SK-N-SH treated with all-trans-retinoic acid at 6 μM for 48 hours (cell line): ENCODE measurements at regions not wholly inside any gene's neighbourhood (a gene's known extent, or its start where the extent isn't known, plus 50 kb on each side); places are given as distances from the start of the nearest gene placed in this dataset.

ENCODE experiments used
- ATAC-seq: fragments of 200-7000 bp; cut with Tn5 transposase; 3 replicates; pipeline ENCODE4 v1.9.1; 2020; ENCODE audit warnings: mild to moderate bottlenecking, moderate library complexity
- BACH2 ChIP-seq: fragments of 250-450 bp; sonication (Bioruptor Pico); IDR thresholded peaks from 2 replicates; pipeline ENCODE4 v1.9.0; 2021; ENCODE audit warnings: mild to moderate bottlenecking, borderline replicate concordance
- CSDC2 ChIP-seq: fragments of 250-450 bp; sonication (Bioruptor Pico); IDR thresholded peaks from 2 replicates; pipeline ENCODE4 v1.5.0; 2020; ENCODE audit warnings: mild to moderate bottlenecking, moderate library complexity
- CSRNP3 ChIP-seq: fragments of 250-450 bp; sonication (Bioruptor Pico); IDR thresholded peaks from 2 replicates; pipeline ENCODE4 v1.5.1; 2021; ENCODE audit warnings: mild to moderate bottlenecking, moderate library complexity
- ESRRG ChIP-seq: fragments of 250-450 bp; sonication (Bioruptor Pico); IDR thresholded peaks from 2 replicates; pipeline ENCODE4 v1.6.1; 2021; ENCODE audit warnings: mild to moderate bottlenecking
- GLIS3 ChIP-seq: fragments of 250-450 bp; sonication (Bioruptor Pico); IDR thresholded peaks from 2 replicates; pipeline ENCODE4 v1.5.0; 2020; ENCODE audit warnings: mild to moderate bottlenecking, moderate library complexity
- ISL1 ChIP-seq: fragments of 250-450 bp; sonication (Bioruptor Pico); IDR thresholded peaks from 2 replicates; pipeline ENCODE4 v2.1.2; 2022; ENCODE audit warnings: mild to moderate bottlenecking, moderate library complexity
- PATZ1 ChIP-seq: fragments of 250-450 bp; sonication (Bioruptor Pico); IDR thresholded peaks from 2 replicates; pipeline ENCODE4 v1.8.0; 2020; ENCODE audit warnings: mild to moderate bottlenecking, moderate library complexity, borderline replicate concordance
- POU6F1 ChIP-seq: fragments of 250-450 bp; sonication (Bioruptor Pico); IDR thresholded peaks from 2 replicates; pipeline ENCODE4 v1.8.0; 2021; ENCODE audit warnings: low read depth, mild to moderate bottlenecking, moderate library complexity, borderline replicate concordance
- PPARA ChIP-seq: fragments of 250-450 bp; sonication (Bioruptor Pico); IDR thresholded peaks from 2 replicates; pipeline ENCODE4 v1.5.0; 2020; ENCODE audit warnings: mild to moderate bottlenecking, borderline replicate concordance
- SNAI2 ChIP-seq: fragments of 250-450 bp; sonication (Bioruptor Pico); IDR thresholded peaks from 2 replicates; pipeline ENCODE4 v1.5.0; 2020; ENCODE audit warnings: mild to moderate bottlenecking, moderate library complexity
- TCF4 ChIP-seq: fragments of 250-450 bp; sonication (Bioruptor Pico); IDR thresholded peaks from 2 replicates; pipeline ENCODE4 v1.8.0; 2021; ENCODE audit warnings: mild to moderate bottlenecking, moderate library complexity, borderline replicate concordance
- TOX ChIP-seq: fragments of 250-450 bp; sonication (Bioruptor Pico); IDR thresholded peaks from 2 replicates; pipeline ENCODE4 v1.8.0; 2021; ENCODE audit warnings: mild to moderate bottlenecking, moderate library complexity, borderline replicate concordance
- TSHZ2 ChIP-seq: fragments of 250-450 bp; sonication (Bioruptor Pico); IDR thresholded peaks from 2 replicates; pipeline ENCODE4 v1.5.0; 2020; ENCODE audit warnings: mild to moderate bottlenecking, moderate library complexity
- ZC3H10 ChIP-seq: fragments of 250-450 bp; sonication (Bioruptor Pico); IDR thresholded peaks from 2 replicates; pipeline ENCODE4 v1.5.1; 2021; ENCODE audit warnings: mild to moderate bottlenecking, moderate library complexity
- ZFP3 ChIP-seq: fragments of 250-450 bp; sonication (Bioruptor Pico); IDR thresholded peaks from 2 replicates; pipeline ENCODE4 v1.5.0; 2020; ENCODE audit warnings: mild to moderate bottlenecking, moderate library complexity
- ZFP30 ChIP-seq: fragments of 450-650 bp; formaldehyde crosslinking; IDR thresholded peaks from 2 replicates; pipeline ENCODE4 v1.5.0; 2022; ENCODE audit warnings: mild to moderate bottlenecking, moderate library complexity
- ZNF565 ChIP-seq: fragments of 450-650 bp; formaldehyde crosslinking; conservative IDR thresholded peaks from 2 replicates; pipeline ENCODE4 v1.5.0; 2020; ENCODE audit warnings: low read depth, mild to moderate bottlenecking, moderate library complexity
- ZNF70 ChIP-seq: fragments of 450-650 bp; formaldehyde crosslinking; IDR thresholded peaks from 2 replicates; pipeline ENCODE4 v1.5.0; 2020; ENCODE audit warnings: mild to moderate bottlenecking, moderate library complexity
- ZNF8 ChIP-seq: fragments of 450-650 bp; formaldehyde crosslinking; IDR thresholded peaks from 2 replicates; pipeline ENCODE4 v1.5.0; 2020; ENCODE audit warnings: mild to moderate bottlenecking, moderate library complexity

GRCh38 chr5:21143686-21144085 is 1155.7 kb upstream of the CDH18 start:
- TF ChIP-seq ZNF565 (CRISPR knock-in tag) (no peak), CSRNP3 (CRISPR knock-in tag) (no peak), TOX (no peak), ZNF8 (CRISPR knock-in tag) (no peak), TSHZ2 (CRISPR knock-in tag) (no peak)
- no peak for ATAC-seq

- no peak for TF ChIP-seq ZNF70 (CRISPR knock-in tag)
- no peak for TF ChIP-seq ZFP3 (CRISPR knock-in tag)
- no peak for TF ChIP-seq PPARA (CRISPR knock-in tag)
- TF ChIP-seq TCF4 (CRISPR knock-in tag) = no peak
- TF ChIP-seq SNAI2 = no peak
- no peak for TF ChIP-seq TOX
- TF ChIP-seq CSDC2 = no peak
- no peak for TF ChIP-seq POU6F1 (CRISPR knock-in tag)
- no peak for TF ChIP-seq ZC3H10
- no peak for TF ChIP-seq ZFP30 (CRISPR knock-in tag)
- no peak for TF ChIP-seq ZNF8 (CRISPR knock-in tag)
- TF ChIP-seq TSHZ2 (CRISPR knock-in tag) = no peak
- no peak for TF ChIP-seq GLIS3 (CRISPR knock-in tag)
- TF ChIP-seq ESRRG = no peak
- no peak for TF ChIP-seq BACH2 (CRISPR knock-in tag)
- TF ChIP-seq ISL1 (CRISPR knock-in tag) = no peak
- no peak for ATAC-seq
Measured at GRCh38 chr5:21142791-21143190, 1154.8 kb upstream of the CDH18 start.

- no peak for ATAC-seq
- TF ChIP-seq ZNF8 (CRISPR knock-in tag) (no peak), CSRNP3 (CRISPR knock-in tag) (no peak), PPARA (CRISPR knock-in tag) (no peak), ESRRG (no peak), PATZ1 (CRISPR knock-in tag) (no peak)
- TF ChIP-seq, all 23 proteins: peak for 0
Measured at GRCh38 chr5:21140987-21141386, 1153.0 kb upstream of the CDH18 start.
